ENCODE measurements at regions not wholly inside any gene's neighbourhood (a gene's known extent, or its start where the extent isn't known, plus 50 kb on each side); places are given as distances from the start of the nearest gene placed in this dataset.

DNA sequence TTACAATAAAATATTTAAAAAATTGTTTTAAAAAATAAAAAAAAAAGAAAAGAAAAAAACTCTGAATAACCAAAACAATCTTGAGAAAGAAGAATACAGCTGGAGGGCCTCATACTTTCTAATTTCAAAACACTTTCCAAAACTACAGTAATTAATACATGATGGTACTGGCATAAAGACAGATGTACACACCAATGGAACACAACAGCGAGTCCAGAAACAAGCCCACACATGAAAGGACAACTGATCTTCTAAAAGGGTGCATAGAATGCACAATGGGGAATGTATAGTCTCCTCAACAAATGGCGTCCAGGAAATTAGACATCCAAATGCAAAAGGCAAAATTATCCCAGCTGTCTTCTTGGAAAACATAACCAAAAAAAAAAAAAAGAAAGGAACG is 99.6 kb downstream of the LURAP1L start:
- DNase-seq = no peak

DNA sequence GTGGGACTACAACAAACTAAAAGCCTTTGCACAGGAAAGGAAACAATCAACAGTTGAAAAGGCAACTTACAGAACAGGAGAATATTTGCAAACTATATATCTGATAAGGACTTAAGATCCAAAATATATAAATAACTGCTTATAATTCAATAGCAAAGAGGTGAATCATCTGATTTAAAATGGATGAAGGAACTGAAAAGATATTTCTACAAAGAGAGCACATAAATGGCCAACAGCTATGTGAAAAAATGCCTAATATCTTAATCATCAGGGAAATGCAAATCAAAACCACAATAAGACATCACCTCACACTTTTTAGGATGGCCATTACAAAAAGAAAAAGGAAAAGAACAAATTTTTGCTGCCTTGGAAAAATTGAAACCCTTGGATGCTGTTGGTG is 100.4 kb downstream of the LURAP1L start:
- no peak for DNase-seq

DNA sequence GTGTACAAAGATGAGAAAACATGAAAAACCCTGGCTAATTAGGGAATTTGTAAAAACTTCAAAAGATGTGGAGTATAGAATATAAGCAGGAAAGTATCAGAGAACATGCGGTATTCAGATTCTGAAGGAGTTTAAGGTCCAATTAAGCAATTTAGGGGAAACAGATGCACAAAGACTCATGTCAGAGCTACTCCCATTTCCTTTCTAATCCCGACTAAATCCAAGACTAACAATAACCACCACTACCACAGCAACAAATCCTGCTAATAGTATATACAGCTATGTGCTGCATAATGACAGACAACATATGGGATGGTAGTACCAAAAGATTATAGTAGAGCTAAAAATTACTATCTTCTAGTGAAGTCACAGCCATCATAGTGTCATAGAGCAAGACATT is 102.1 kb downstream of the LURAP1L start:
- DNase-seq = no peak

- DNase-seq = no peak
Measured at GRCh38 chr9:12878351-12878978, 103.6 kb downstream of the LURAP1L start.

GRCh38 chr9:12879961-12880360 is 105.1 kb downstream of the LURAP1L start:
- DNase-seq = no peak

GRCh38 chr9:12880406-12881015 is 105.7 kb downstream of the LURAP1L start:
- no peak for DNase-seq

GRCh38 chr9:12882430-12882829 is 107.6 kb downstream of the LURAP1L start:
- no peak for DNase-seq

DNA sequence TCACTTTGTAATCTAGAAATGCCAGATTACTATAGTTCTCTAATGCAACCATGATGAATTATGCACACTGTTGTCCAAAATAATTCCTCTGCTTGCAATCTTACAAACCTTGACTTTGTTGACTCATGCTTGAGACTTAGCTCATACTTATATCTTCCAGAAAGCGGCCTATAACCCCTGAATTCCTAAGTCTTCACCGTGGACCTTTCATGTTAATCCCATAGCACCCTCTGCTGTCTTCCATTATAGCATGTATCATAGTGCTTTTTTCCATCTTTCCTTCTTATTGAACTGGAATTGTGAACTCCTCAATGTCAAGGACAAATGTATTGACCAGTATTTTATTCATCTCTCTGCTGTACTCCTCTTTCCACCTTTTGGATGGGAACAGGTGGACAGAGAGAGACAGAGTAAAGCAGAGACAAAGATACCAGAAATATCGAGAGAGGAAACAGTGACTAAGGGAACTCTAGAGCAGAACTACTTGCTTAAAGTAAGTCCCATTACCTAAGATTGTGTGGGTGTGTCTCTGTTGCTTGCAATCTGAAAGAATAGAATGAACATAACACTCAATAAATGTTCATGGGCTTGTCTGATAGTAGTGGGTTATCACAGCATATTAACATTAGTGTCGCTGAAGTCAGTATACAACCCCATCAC is 110.0 kb downstream of the LURAP1L start:
- DNase-seq = no peak

DNA sequence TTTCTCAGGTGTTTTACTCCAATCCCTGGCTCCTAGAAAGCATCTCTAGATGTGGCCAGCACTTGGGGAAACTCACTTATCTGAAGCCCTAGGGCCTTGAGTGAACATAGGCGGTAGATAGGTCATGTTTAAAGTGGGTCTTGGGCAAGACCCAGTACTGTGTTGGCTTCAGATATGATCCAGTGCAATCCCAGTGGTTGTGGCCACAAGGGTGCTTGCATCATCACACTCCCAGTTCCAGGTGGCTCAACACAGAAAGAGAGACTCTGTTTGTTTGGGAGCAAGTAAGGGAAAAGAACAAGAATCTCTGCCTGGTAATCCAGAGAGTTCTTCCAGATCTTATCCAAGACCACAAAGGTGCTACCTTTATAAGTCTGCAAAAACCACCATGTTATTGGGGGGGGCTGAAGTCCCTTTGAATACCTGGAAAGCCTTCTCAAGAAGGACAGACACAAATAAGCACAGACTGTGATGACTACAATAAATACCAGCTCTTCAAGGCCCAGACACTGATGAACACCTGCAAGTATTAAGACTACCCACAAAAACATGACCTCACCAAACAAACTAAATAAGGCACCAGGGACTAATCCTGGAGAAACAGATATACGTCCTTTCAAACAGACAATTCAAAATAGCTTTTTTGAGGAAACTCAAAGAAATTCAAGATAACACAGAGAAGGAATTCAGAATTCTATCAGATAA is 114.7 kb downstream of the LURAP1L start:
- no peak for DNase-seq

DNA sequence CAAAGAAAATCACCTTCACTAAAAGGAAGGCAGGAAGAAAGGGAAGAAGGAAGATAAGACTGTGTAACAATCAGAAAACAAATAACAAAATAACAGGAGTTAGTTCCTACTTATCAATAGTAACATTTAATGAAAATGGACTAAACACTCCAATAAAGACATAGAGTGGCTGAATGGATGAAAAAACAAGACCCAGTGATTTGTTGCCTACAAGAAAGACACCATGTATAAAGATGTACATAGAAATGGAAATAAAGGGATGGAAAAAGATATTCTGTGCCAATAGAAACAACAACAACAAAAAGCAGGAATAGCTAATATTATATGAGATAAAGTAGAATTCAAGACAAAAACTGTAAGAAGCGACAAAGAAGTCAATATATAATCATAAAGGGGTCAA is 116.8 kb downstream of the LURAP1L start:
- DNase-seq = no peak

DNA sequence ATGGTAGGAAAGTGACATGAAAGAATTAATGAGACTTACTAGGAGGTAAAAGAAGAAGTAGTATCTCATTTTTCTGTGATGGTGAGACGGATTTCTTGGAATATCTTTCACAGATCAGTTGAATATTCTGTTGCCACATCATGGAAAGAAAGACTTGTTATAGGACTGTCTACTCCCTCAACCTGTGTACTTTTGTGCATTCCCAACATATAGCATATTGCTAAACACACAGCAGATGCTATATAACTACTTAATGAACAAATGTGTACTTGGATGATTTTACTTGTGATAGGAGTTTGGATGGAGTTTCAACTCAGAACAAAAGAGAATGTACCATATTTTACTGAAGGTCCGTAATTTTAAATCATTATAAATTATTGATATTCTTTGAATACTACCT is 128.5 kb downstream of the LURAP1L start:
- DNase-seq = no peak

DNA sequence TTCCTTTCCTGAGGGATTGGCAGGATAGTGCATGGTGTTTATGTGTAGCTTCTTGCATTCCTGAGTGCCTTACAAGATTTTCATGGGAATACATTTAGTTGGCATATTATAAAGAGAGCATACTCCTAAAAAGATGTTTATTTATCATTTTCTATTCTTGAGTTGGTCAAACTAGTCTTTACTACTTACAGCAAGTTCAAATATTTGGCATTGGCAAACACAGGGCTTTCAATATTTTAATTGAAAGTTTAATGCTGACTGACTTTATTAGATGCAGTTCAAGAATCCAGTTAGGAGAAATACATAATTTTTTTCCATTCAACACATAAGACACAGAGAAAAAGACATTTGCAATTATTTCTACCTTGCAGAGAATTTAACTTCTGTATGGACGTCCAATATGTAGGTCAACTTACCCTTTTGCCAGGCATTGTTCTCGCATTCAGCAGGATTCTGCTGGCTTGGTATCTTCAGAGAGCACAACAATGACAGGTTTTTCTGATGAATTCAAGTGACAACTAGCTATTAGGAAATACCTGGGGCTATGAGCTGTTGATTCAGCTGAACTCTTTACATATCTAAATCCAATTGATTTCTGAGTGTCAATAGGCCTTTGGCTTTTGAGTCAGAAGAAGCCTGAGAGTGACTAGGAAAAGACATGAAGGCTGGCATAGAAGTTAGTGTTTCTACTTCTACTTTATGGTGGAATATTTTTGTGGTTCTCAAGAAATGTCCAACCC is 129.6 kb downstream of the LURAP1L start:
- no peak for DNase-seq

GRCh38 chr9:12906646-12907045 is 131.8 kb downstream of the LURAP1L start:
- DNase-seq = no peak

- DNase-seq = no peak
Measured at GRCh38 chr9:12908895-12909294, 134.1 kb downstream of the LURAP1L start.

- DNase-seq = no peak
Measured at GRCh38 chr9:12915366-12915954, 140.6 kb downstream of the LURAP1L start.

- DNase-seq = no peak
Measured at GRCh38 chr9:12916042-12916441, 141.2 kb downstream of the LURAP1L start.

DNA sequence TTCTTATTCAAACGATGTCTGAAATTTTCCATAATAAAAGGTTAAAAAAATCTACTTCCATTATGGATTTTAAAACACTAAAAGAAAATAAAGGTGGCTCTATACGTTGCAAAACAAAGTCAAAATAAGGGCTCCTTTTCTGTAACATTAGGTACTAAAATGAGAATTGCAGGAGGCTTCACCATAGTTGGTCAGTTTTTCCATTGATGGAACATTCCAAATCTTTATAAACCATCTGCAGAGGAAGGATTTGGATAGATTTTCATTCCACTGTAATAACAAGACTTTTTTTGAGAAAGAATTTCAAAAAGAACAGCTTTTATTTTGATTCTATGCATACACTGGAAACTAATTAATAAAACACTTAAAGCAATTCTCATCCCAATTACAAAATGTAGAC is 145.6 kb downstream of the LURAP1L start:
- no peak for DNase-seq

DNA sequence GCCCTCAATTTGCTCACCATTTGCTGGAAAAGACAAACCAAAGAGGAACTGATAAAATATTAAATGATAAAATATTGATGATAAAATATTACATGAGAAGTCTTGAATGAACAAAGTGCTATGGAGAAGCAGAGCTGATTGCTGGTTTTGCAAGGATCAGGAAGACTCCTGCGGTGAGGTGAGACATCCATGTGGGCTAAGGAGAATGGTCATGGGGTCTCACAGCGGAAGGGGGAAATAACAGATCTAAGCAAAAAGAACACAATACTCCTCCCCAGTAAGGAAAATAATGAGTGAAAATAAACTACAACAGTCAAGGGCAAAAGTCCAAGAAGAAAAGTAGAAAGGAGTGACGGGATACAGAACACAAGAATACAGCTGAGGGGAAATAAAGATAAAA is 146.8 kb downstream of the LURAP1L start:
- DNase-seq = no peak

- no peak for DNase-seq
Measured at GRCh38 chr9:12922224-12922866, 147.5 kb downstream of the LURAP1L start.

GRCh38 chr9:12923468-12924009 is 148.7 kb downstream of the LURAP1L start:
- no peak for DNase-seq

GRCh38 chr9:12930906-12931305 is 156.1 kb downstream of the LURAP1L start:
- DNase-seq = no peak

- no peak for DNase-seq
Measured at GRCh38 chr9:12933957-12934356, 159.1 kb downstream of the LURAP1L start.

Data from Kasumi-1 (cell line).